Caco-2 (cell line): ENCODE measurements at regions not wholly inside any gene's neighbourhood (a gene's known extent, or its start where the extent isn't known, plus 50 kb on each side); places are given as distances from the start of the nearest gene placed in this dataset.

ENCODE experiments used
- BruUV-seq: library from RNA; stranded (reverse); fragments of 400-500 nt; replicated peaks from 2 replicates; lab custom pipeline; 2021; lab: Mats Ljungman, UMichigan
- CTCF ChIA-PET: fragments of 300-600 bp; sonication (Branson Sonifier 250); formaldehyde crosslinking; loops from one replicate; lab custom pipeline; 2022; ENCODE audit warnings: antibody characterized with exemption; lab: Charles Lee
- POLR2A ChIA-PET: fragments of 300-600 bp; sonication (Branson Sonifier 250); formaldehyde crosslinking; loops from one replicate; lab custom pipeline; 2022; ENCODE audit warnings: antibody characterized with exemption; lab: Charles Lee
- DNase-seq, 2 experiments: peaks; one replicate each; pipeline versions ENCODE4 v3.0.0 to v3.0.0-alpha.2; 2020 to 2022
- H3K27me3 ChIP-seq: replicated peaks from 2 replicates; pipeline ENCODE4 v1.6.0; 2011; ENCODE audit warnings: low read length; ENCODE audit not compliant: control insufficient read depth, insufficient read depth
- H3K36me3 ChIP-seq: 2 replicates; pipeline ENCODE4 v1.5.1; 2011; ENCODE audit warnings: low read length; ENCODE audit not compliant: control insufficient read depth, insufficient read depth
- H3K4me1 ChIP-seq: fragments of 250-450 bp; sonication (Bioruptor Pico); 2 replicates; pipeline ENCODE4 v1.5.1; 2020; ENCODE audit warnings: mild to moderate bottlenecking
- H3K4me3 ChIP-seq: 2 replicates; pipeline ENCODE4 v1.5.1; 2011; ENCODE audit warnings: low read depth, mild to moderate bottlenecking, control low read depth, low read length
- H3K9me3 ChIP-seq: fragments of 250-450 bp; sonication (Bioruptor Pico); 2 replicates; pipeline ENCODE4 v1.5.1; 2020; ENCODE audit warnings: mild to moderate bottlenecking, moderate library complexity
- H3K27ac Mint-ChIP-seq: one replicate; pipeline ENCODE4 v1.8.0; 2022; ENCODE audit warnings: mixed read lengths; ENCODE audit not compliant: unreplicated experiment
- H3K27me3 Mint-ChIP-seq: one replicate; pipeline ENCODE4 v1.8.0; 2022; ENCODE audit warnings: mixed read lengths; ENCODE audit not compliant: insufficient read depth, unreplicated experiment
- H3K36me3 Mint-ChIP-seq: one replicate; pipeline ENCODE4 v1.8.0; 2022; ENCODE audit warnings: mild to moderate bottlenecking, mixed read lengths; ENCODE audit not compliant: insufficient read depth, unreplicated experiment
- H3K4me1 Mint-ChIP-seq: one replicate; pipeline ENCODE4 v1.8.0; 2022; ENCODE audit warnings: low read depth, mixed read lengths; ENCODE audit not compliant: unreplicated experiment
- H3K4me3 Mint-ChIP-seq: one replicate; pipeline ENCODE4 v1.8.0; 2022; ENCODE audit warnings: mild to moderate bottlenecking, moderate library complexity, mixed read lengths; ENCODE audit not compliant: unreplicated experiment
- H3K9me3 Mint-ChIP-seq: one replicate; pipeline ENCODE4 v1.8.0; 2022; ENCODE audit warnings: mixed read lengths; ENCODE audit not compliant: unreplicated experiment
- CTCF ChIP-seq, 2 experiments: fragments of 200-600 bp in 1 of 2; IDR thresholded peaks; 1 replicate in 1 of 2; 2 replicates in 1 of 2; pipeline versions ENCODE4 v1.5.1 to v1.8.0; 2011 to 2022; ENCODE audit warnings: antibody characterized with exemption in 1 of 2, control low read depth in 1 of 2, inconsistent platforms in 1 of 2, low read depth in 1 of 2, low read length in 1 of 2, mild to moderate bottlenecking in 1 of 2, moderate library complexity in 1 of 2; ENCODE audit not compliant: insufficient read depth in 1 of 2, severe bottlenecking in 1 of 2, unreplicated experiment in 1 of 2
- intact Hi-C: fragments of 100-400 bp; cut with micrococcal nuclease; formaldehyde crosslinking; loops from one replicate; pipeline ENCODE4 v1.10.0; 2022; ENCODE audit not compliant: unreplicated experiment

- no peaks in the 10 kb centered on the region for H3K27me3 ChIP-seq
- intact Hi-C loops, result no loop called here
- TF ChIP-seq CTCF (IDR thresholded peaks at IDR 0.05; ENCODE audit: insufficient read depth in 1 of 2, low read depth in 1 of 2, low read length in 1 of 2, severe bottlenecking in 1 of 2, unreplicated experiment in 1 of 2), result no peak
- DNase-seq, result no peak
- Mint-ChIP-seq H3K4me3 (no peak overlapping the region), H3K4me1 (no peaks in the 10 kb centered on the region), H3K27ac (no peak overlapping the region), H3K27me3 (peaks cover 3% of the 10 kb centered on the region), H3K9me3 (peaks cover 15% of the 10 kb centered on the region), H3K36me3 (no peaks in the 10 kb centered on the region)
- ChIA-PET CTCF (no interaction called here), POLR2A (interaction anchor here (0.7 kb wide), 1 partner anchor 160 kb away, joined by 3 read pairs; no protein-coding TSS in a partner anchor)
- H3K36me3 ChIP-seq, result no peaks in the 10 kb centered on the region
- H3K4me3 ChIP-seq, result no peak overlapping the region
- BruUV-seq, result no TSS peak
- H3K4me1 ChIP-seq, result no peaks in the 10 kb centered on the region
- H3K9me3 ChIP-seq, result 0 out of 2 replicates have a peak, but pooled peaks cover 4% of the 10 kb centered on the region
These were observed 101.4 kb downstream of the TMEM18 start for GRCh38 chr2:575727-576236.

GRCh38 chr2:575030-575726 is 102.0 kb downstream of the TMEM18 start:
- Histone ChIP-seq H3K9me3 (0 out of 2 replicates have a peak, but pooled peaks cover 4% of the 10 kb centered on the region), H3K4me1 (no peaks in the 10 kb centered on the region), H3K4me3 (no peak overlapping the region), H3K36me3 (no peaks in the 10 kb centered on the region), H3K27me3 (no peaks in the 10 kb centered on the region)
- TF ChIP-seq CTCF (IDR thresholded peaks at IDR 0.05; ENCODE audit: insufficient read depth in 1 of 2, low read depth in 1 of 2, low read length in 1 of 2, severe bottlenecking in 1 of 2, unreplicated experiment in 1 of 2), result no peak
- ChIA-PET POLR2A (interaction anchor here (0.7 kb wide), 1 partner anchor 161 kb away, joined by 3 read pairs; no protein-coding TSS in a partner anchor), CTCF (no interaction called here)
- intact Hi-C loops, result no loop called here
- no peak overlapping the region for H3K4me3 Mint-ChIP-seq
- peaks cover 21% of the 10 kb centered on the region for H3K9me3 Mint-ChIP-seq
- no peak for DNase-seq
- H3K4me1 Mint-ChIP-seq, result no peaks in the 10 kb centered on the region
- no TSS peak for BruUV-seq
- H3K27me3 Mint-ChIP-seq, result peaks cover 3% of the 10 kb centered on the region
- H3K27ac Mint-ChIP-seq, result no peak overlapping the region
- H3K36me3 Mint-ChIP-seq, result no peaks in the 10 kb centered on the region

GRCh38 chr2:573805-574392 is 103.3 kb downstream of the TMEM18 start:
- Histone ChIP-seq H3K36me3 (no peaks in the 10 kb centered on the region), H3K4me1 (no peaks in the 10 kb centered on the region), H3K27me3 (no peaks in the 10 kb centered on the region), H3K9me3 (0 out of 2 replicates have a peak, but pooled peaks cover 4% of the 10 kb centered on the region), H3K4me3 (no peak overlapping the region)
- Mint-ChIP-seq H3K27me3 (peaks cover 3% of the 10 kb centered on the region), H3K4me3 (no peak overlapping the region), H3K9me3 (peaks cover 26% of the 10 kb centered on the region), H3K27ac (no peak overlapping the region), H3K4me1 (no peaks in the 10 kb centered on the region), H3K36me3 (no peaks in the 10 kb centered on the region)
- no peak for TF ChIP-seq CTCF (IDR thresholded peaks at IDR 0.05; ENCODE audit: insufficient read depth in 1 of 2, low read depth in 1 of 2, low read length in 1 of 2, severe bottlenecking in 1 of 2, unreplicated experiment in 1 of 2)
- POLR2A ChIA-PET, result no interaction called here
- no peak for DNase-seq
- CTCF ChIA-PET, result no interaction called here
- intact Hi-C loops, result no loop called here
- no TSS peak for BruUV-seq
